ENCODE measurements at regions not wholly inside any gene's neighbourhood (a gene's known extent, or its start where the extent isn't known, plus 50 kb on each side); places are given as distances from the start of the nearest gene placed in this dataset.

DNA sequence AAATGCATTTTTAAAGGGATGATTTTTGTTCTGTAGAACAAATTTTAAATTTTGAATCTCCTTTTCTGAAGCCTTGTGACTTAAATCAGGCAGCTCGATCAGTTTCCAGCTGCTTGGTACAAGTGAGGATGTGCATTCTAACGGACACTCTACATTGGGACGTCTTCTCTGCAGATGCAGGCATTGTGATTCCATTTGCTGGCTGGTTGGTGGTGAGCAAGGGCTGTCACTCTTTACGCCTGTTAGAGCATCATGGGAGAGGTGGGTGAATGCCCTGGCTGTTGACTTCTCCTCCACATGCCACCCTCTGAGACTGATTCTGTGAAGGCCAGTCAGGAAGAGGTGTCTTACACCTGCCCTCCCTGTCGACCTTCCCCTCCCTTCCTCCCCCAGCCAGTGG lies 240.5 kb upstream of the RNF32 start:
- no peak for TF ChIP-seq POLR2AphosphoS5 (IDR thresholded peaks at IDR 0.05)
- no peak for TF ChIP-seq POLR2A (IDR thresholded peaks at IDR 0.05)
- TF ChIP-seq, protein P1, sequence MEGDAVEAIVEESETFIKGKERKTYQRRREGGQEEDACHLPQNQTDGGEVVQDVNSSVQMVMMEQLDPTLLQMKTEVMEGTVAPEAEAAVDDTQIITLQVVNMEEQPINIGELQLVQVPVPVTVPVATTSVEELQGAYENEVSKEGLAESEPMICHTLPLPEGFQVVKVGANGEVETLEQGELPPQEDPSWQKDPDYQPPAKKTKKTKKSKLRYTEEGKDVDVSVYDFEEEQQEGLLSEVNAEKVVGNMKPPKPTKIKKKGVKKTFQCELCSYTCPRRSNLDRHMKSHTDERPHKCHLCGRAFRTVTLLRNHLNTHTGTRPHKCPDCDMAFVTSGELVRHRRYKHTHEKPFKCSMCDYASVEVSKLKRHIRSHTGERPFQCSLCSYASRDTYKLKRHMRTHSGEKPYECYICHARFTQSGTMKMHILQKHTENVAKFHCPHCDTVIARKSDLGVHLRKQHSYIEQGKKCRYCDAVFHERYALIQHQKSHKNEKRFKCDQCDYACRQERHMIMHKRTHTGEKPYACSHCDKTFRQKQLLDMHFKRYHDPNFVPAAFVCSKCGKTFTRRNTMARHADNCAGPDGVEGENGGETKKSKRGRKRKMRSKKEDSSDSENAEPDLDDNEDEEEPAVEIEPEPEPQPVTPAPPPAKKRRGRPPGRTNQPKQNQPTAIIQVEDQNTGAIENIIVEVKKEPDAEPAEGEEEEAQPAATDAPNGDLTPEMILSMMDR (IDR thresholded peaks at IDR 0.05): no peak

DNA sequence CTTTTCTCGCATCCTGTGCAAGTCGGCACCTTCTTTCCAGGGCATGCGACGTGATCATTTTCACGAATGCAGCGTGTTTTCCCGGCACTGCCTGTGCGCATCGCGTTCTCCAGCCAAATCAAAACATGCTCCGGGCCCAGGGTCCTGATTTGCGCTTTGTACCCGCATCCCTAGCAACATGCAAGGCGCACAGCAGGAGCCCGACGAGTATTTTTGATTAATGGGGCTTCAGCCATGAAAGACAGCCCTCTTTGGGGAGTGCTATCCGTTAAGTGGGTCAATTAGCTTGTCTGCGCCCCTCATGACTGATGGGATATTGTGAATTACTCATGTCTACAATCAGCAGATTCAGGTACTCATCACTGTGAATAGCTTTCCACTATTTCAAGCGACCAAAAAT lies 243.3 kb upstream of the RNF32 start:
- DNase-seq (ENCODE audit: low spot score in 2 of 2): no peak
- Histone ChIP-seq H3K27ac (no peak overlapping the region), H3K9me3 (no peaks in the 10 kb centered on the region), H3K36me3 (no peaks in the 10 kb centered on the region), H3K27me3 (peaks cover 0 to 4% of the 10 kb centered on the region in 2 donors), H3K4me3 (no peak overlapping the region), H3K4me1 (no peaks in the 10 kb centered on the region)
- intact Hi-C loops (cut with DNase I; ENCODE audit: low total_unique reads): no loop called here
- TF ChIP-seq POLR2AphosphoS5 (IDR thresholded peaks at IDR 0.05) (no peak), POLR2A (IDR thresholded peaks at IDR 0.05) (no peak)
- TF ChIP-seq, protein P1 (IDR thresholded peaks at IDR 0.05): no peak

More for the DNA sequence above, 240.5 kb upstream of the RNF32 start:
- Histone ChIP-seq H3K4me1 (no peaks in the 10 kb centered on the region), H3K9me3 (no peaks in the 10 kb centered on the region), H3K4me3 (no peak overlapping the region), H3K27me3 (peaks cover 0 to 5% of the 10 kb centered on the region in 2 donors), H3K27ac (no peak overlapping the region), H3K36me3 (no peaks in the 10 kb centered on the region)
- intact Hi-C loops (cut with DNase I; ENCODE audit: low total_unique reads): no loop called here
- DNase-seq (ENCODE audit: low spot score in 2 of 2): no peak

DNA sequence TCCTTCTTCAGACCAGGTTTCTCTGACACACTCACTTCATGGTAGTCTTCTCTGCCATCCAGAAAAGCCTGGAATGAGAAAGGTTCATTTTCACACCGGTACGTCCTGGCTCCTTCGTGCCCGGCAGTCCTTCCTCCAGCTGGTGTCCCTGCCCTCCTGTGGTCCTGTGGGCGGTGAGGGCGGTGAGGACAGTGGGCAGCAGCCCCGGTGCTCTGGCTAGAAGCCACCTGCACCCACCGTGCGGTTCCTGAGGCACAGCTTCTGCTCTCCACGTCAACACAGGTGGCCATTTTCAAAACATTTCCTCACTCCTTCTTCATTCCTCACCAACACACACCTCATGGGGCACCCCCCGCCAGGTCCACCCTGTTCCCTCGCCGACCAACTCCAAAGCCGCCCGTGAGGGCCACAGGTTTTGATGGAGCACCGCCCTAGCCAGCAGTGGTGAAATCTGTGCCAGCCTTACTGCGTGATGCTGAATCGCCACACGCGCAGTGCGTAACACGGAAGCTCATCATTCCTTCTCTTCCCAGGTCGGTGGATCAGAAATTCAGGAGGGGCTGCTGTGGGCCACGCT lies 251.4 kb upstream of the RNF32 start:
- intact Hi-C loops (cut with DNase I; ENCODE audit: low total_unique reads): no loop called here
- H3K27ac ChIP-seq: no peak overlapping the region
- H3K36me3 ChIP-seq: no peaks in the 10 kb centered on the region
- no peak overlapping the region for H3K4me3 ChIP-seq
- no peak for DNase-seq (ENCODE audit: low spot score in 2 of 2)
- H3K9me3 ChIP-seq: no peaks in the 10 kb centered on the region
- H3K4me1 ChIP-seq: no peaks in the 10 kb centered on the region
- H3K27me3 ChIP-seq: no peaks in the 10 kb centered on the region
- no peak for TF ChIP-seq POLR2AphosphoS5 (IDR thresholded peaks at IDR 0.05)

DNA sequence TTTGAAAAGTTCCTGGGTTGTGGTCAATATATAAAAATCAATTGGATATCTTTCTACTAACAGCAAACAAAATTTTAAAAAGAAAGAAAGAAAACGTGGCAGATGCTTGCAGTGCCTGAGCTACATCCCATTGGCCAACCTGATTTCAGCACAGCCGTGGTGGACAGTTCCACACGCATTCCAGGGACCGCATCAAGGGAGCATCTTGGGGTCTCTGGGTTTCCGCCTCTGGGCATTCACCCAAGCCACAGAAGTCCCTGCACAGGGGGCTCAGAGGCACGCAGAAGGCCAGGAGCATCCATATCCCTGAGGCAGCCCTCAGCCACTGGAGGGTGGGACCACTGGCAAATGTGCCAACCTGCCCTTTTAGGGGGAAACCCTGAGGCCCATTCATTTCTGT lies 254.5 kb upstream of the RNF32 start:
- no peak for TF ChIP-seq POLR2A (IDR thresholded peaks at IDR 0.05)
- intact Hi-C loops (cut with DNase I; ENCODE audit: low total_unique reads): no loop called here
- H3K27ac ChIP-seq: no peak overlapping the region
- no peaks in the 10 kb centered on the region for H3K27me3 ChIP-seq
- DNase-seq (ENCODE audit: low spot score in 2 of 2): no peak
- no peak overlapping the region for H3K4me3 ChIP-seq
- H3K4me1 ChIP-seq: no peaks in the 10 kb centered on the region
- no peaks in the 10 kb centered on the region for H3K9me3 ChIP-seq
- no peaks in the 10 kb centered on the region for H3K36me3 ChIP-seq

DNA sequence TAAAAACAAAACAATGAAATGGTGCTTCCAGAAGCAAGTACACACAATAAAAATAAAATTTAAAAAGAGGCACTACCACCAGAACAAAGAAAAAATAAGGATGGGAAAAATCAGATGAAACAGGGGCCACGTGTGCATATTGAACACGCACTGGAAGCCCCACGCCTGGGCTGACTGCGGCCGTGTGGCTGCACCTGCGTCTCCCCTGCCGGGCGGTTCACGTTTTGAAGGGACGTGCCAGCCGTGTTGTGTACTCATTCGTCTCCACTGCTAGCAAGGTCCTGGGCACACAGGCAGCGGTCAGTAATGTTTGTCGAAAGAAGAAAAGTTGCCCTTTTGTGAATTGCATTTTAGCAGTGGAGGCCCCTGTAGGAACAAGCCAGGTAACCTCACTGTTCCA lies 255.9 kb upstream of the RNF32 start:
- intact Hi-C loops (cut with DNase I; ENCODE audit: low total_unique reads): no loop called here

DNA sequence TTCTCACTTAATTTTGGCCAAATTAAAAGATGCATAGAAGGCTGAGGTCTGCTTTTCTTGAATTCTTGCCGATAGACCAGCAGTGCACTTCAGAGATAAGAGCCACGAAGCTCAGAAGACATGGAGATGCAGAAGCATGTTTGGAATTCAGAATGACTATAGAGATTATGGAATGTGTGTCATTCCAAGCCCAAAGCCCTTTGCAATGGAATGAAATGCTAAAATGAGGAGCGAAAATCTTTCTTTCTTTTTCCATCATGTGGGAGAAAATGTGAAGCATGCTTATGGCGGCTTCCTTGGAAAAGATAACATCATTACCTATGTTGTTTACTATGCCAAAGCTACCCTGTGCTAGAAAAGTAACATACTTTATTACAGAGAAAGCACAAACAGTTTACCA lies 257.0 kb upstream of the RNF32 start:
- Histone ChIP-seq H3K9me3 (no peaks in the 10 kb centered on the region), H3K4me1 (no peaks in the 10 kb centered on the region), H3K27ac (no peak overlapping the region), H3K4me3 (no peak overlapping the region), H3K36me3 (no peaks in the 10 kb centered on the region), H3K27me3 (no peaks in the 10 kb centered on the region)
- no peak for DNase-seq (ENCODE audit: low spot score in 2 of 2)
- no peak for TF ChIP-seq POLR2AphosphoS5 (IDR thresholded peaks at IDR 0.05)
- TF ChIP-seq, protein P1 (IDR thresholded peaks at IDR 0.05): no peak
- no peak for TF ChIP-seq POLR2A (IDR thresholded peaks at IDR 0.05)
- intact Hi-C loops (cut with DNase I; ENCODE audit: low total_unique reads): no loop called here

More for the DNA sequence above, 255.9 kb upstream of the RNF32 start:
- Histone ChIP-seq H3K9me3 (no peaks in the 10 kb centered on the region), H3K4me3 (no peak overlapping the region), H3K4me1 (no peaks in the 10 kb centered on the region), H3K27ac (no peak overlapping the region), H3K36me3 (no peaks in the 10 kb centered on the region), H3K27me3 (no peaks in the 10 kb centered on the region)
- TF ChIP-seq POLR2AphosphoS5 (IDR thresholded peaks at IDR 0.05): no peak
- TF ChIP-seq, protein P1 (IDR thresholded peaks at IDR 0.05): no peak
- no peak for TF ChIP-seq POLR2A (IDR thresholded peaks at IDR 0.05)
- no peak for DNase-seq (ENCODE audit: low spot score in 2 of 2)

All from breast epithelium (tissue), 4 donors.